IMR-90 (cell line): ENCODE measurements at regions not wholly inside any gene's neighbourhood (a gene's known extent, or its start where the extent isn't known, plus 50 kb on each side); places are given as distances from the start of the nearest gene placed in this dataset.

Source experiments
- CEBPB ChIP-seq: IDR thresholded peaks from 2 replicates; pipeline ENCODE4 v1.6.1; 2012; ENCODE audit warnings: low read depth, low read length, improper control_type of control experiment
- CHD1 ChIP-seq: IDR thresholded peaks from 2 replicates; pipeline ENCODE4 v1.6.1; 2012; ENCODE audit warnings: low read depth, low read length, improper control_type of control experiment
- CTCF ChIP-seq: conservative IDR thresholded peaks from 2 replicates; pipeline ENCODE4 v1.5.1; 2012; ENCODE audit warnings: mild to moderate bottlenecking, low read depth, low read length, improper control_type of control experiment
- POLR2A ChIP-seq: IDR thresholded peaks from 2 replicates; pipeline ENCODE4 v1.6.1; 2012; ENCODE audit warnings: mild to moderate bottlenecking, low read depth, low read length
- SMC3 ChIP-seq: fragments of 150-350 bp; IDR thresholded peaks from 2 replicates; pipeline ENCODE4 v1.6.1; 2016; ENCODE audit warnings: low read depth, mild to moderate bottlenecking, antibody characterized with exemption, low read length, moderate library complexity

- TF ChIP-seq POLR2A, result no peak
- no peak for TF ChIP-seq CTCF
- TF ChIP-seq SMC3, result no peak
- TF ChIP-seq CHD1, result no peak
- no peak for TF ChIP-seq CEBPB
Measured at GRCh38 chr6:139521338-139521737, 146.9 kb upstream of the CITED2 start.
